Heart left ventricle (tissue), 13 donors: ENCODE measurements at regions not wholly inside any gene's neighbourhood (a gene's known extent, or its start where the extent isn't known, plus 50 kb on each side); places are given as distances from the start of the nearest gene placed in this dataset.

Source experiments
- CTCF ChIP-seq, 12 donors: fragments of 200-600 bp; sonication (generic) in 4 of 12; IDR thresholded peaks; one replicate each; pipeline versions ENCODE4 v1.5.0 to v1.8.0; 2018 to 2022; ENCODE audit warnings: antibody characterized with exemption in 12 of 12, mild to moderate bottlenecking in 5 of 12
- POLR2A ChIP-seq, 2 donors: fragments of 450-650 bp; IDR thresholded peaks; one replicate each; pipeline ENCODE4 v1.6.1; 2017; ENCODE audit warnings: antibody characterized with exemption in 2 of 2, mild to moderate bottlenecking in 2 of 2, moderate library complexity in 2 of 2
- donor health status: ischemic (EF 13 %, LVEDD 7.1; RV severe dilation, severe dysfunction).
- donor health status: DM: no; HTN: yes; CAD: no.
- donor health status: DM: no; HTN: no; CAD: no.
- donor health status: ischemic (EF 25% LVEDD 6.9; RV normal size, moderate dysfunction).
- donor health status: ischemic (EF 25% LVEDD 5.7; RV mildly dilated, moderate dysfunction).
- donor health status: ischemic (EF 35%, LVEDD 5.7; RV mildly dilated, moderate dysfunction).
- donor health status: nonischemic (EF 11% LVEDD 7.7; RV severe dilation, severe dysfunction).
- donor health status: DM: yes; HTN: yes; CAD: no.
- donor health status: PGD.
- donor health status: ischemic (EF 29% LVEDD 5.4; RV normal size, mild dysfunction).
- donor health status: nonischemic (EF 23%, LVEDD 6.1; RV moderate dilation, normal function).

DNA sequence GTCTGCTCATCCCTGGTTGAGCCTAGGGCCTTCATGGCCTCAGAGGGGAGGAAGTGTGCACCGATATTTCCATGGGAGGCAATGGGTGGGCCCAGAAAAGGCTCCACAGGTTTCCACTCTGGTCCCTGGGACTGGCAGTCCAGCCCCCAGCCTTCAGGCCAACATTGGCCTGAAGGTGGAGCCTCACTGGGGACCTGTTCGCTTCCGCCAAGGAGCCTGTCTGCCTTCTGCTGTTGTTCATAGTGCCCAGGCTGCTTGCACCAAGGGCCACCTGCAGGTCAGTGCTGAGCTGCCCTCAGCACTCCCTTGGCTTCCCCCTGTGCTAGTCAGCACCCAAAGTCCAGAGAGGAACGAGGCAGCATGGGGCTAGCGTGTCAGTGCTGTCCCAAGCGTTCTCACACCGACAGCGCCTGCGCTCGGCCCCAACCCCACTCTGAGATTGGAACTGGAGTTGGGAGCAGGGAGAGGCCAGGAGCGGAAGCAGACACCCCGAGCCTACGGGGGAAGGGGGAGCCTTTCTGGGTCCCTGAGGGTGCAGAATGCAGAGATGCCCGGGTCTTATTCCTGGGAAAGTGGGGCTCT is 720.7 kb downstream of the PCDH18 start:
- TF ChIP-seq CTCF (IDR thresholded peaks at IDR 0.05), result no peak
- TF ChIP-seq POLR2A (IDR thresholded peaks at IDR 0.05), result no peak
